CD4-positive, alpha-beta T cell (primary cell): ENCODE measurements at regions not wholly inside any gene's neighbourhood (a gene's known extent, or its start where the extent isn't known, plus 50 kb on each side); places are given as distances from the start of the nearest gene placed in this dataset.

Experiments
- ATAC-seq: fragments of 200-7000 bp; cut with Tn5 transposase; one replicate; pipeline ENCODE4 v1.10.0; 2022; ENCODE audit warnings: mild to moderate bottlenecking; ENCODE audit not compliant: poor library complexity
- CTCF ChIA-PET: fragments of 350-600 bp; sonication (Branson Sonifier 250); formaldehyde crosslinking; loops from one replicate; lab custom pipeline; 2021; ENCODE audit warnings: antibody characterized with exemption, inconsistent platforms; lab: Charles Lee
- POLR2A ChIA-PET: fragments of 350-600 bp; sonication (Branson Sonifier 250); formaldehyde crosslinking; loops from one replicate; lab custom pipeline; 2021; ENCODE audit warnings: antibody characterized with exemption, inconsistent platforms; lab: Charles Lee
- DNase-seq, 14 experiments: peaks; one replicate each; pipeline ENCODE4 v3.0.0-alpha.2; 2013 to 2020; ENCODE audit warnings: mixed read lengths in 2 of 14
- H3K27ac ChIP-seq, 2 donors: one replicate each; pipeline versions ENCODE4 v1.5.1 to v1.7.0; 2013; ENCODE audit warnings: low read length in 2 of 2, low read depth in 1 of 2, mild to moderate bottlenecking in 1 of 2
- H3K27me3 ChIP-seq, 2 experiments: 1 replicate in 1 of 2; 2 replicates in 1 of 2; pipeline versions ENCODE4 v1.6.1 to v1.7.0; 2013; ENCODE audit warnings: low read length in 2 of 2, control low read depth in 1 of 2, mild to moderate bottlenecking in 1 of 2, moderate library complexity in 1 of 2; ENCODE audit not compliant: insufficient read depth in 2 of 2, control insufficient read depth in 1 of 2
- H3K36me3 ChIP-seq: one replicate; pipeline ENCODE4 v1.6.1; 2013; ENCODE audit warnings: low read length, control low read depth; ENCODE audit not compliant: insufficient read depth
- H3K4me1 ChIP-seq: one replicate; pipeline ENCODE4 v1.6.1; 2013; ENCODE audit warnings: low read length, control low read depth; ENCODE audit not compliant: insufficient read depth
- H3K4me3 ChIP-seq: one replicate; pipeline ENCODE4 v1.5.1; 2013; ENCODE audit warnings: mild to moderate bottlenecking, low read length, moderate library complexity
- H3K9me3 ChIP-seq, 2 experiments: 1 replicate in 1 of 2; 2 replicates in 1 of 2; pipeline versions ENCODE4 v1.6.1 to v1.7.0; 2013; ENCODE audit warnings: low read length in 2 of 2, mild to moderate bottlenecking in 2 of 2, control low read depth in 1 of 2, moderate library complexity in 1 of 2; ENCODE audit not compliant: control insufficient read depth in 1 of 2, insufficient read depth in 1 of 2
- H3K27ac Mint-ChIP-seq: one replicate; pipeline ENCODE4 v1.8.0; 2020; ENCODE audit warnings: mixed read lengths
- H3K27me3 Mint-ChIP-seq: one replicate; pipeline ENCODE4 v1.8.0; 2021; ENCODE audit warnings: mixed read lengths
- H3K36me3 Mint-ChIP-seq: one replicate; pipeline ENCODE4 v1.8.0; 2021; ENCODE audit warnings: low read depth, mixed read lengths
- H3K4me1 Mint-ChIP-seq: one replicate; pipeline ENCODE4 v1.8.0; 2021; ENCODE audit warnings: low read depth, mixed read lengths
- H3K4me3 Mint-ChIP-seq: one replicate; pipeline ENCODE4 v1.8.0; 2020; ENCODE audit warnings: mild to moderate bottlenecking, mixed read lengths
- H3K9me3 Mint-ChIP-seq: one replicate; pipeline ENCODE4 v1.8.0; 2020; ENCODE audit warnings: mixed read lengths
- intact Hi-C, 2 experiments: fragments of 100-400 bp; cut with DNase I in 1 of 2; cut with micrococcal nuclease in 1 of 2; formaldehyde crosslinking; loops; one replicate each; pipeline versions ENCODE4 v1.15.1 to v1.9.0; 2023 to 2025; cut with DNase I, micrococcal nuclease
- TF ChIP-seq, protein P1 (sequence below): fragments of 200-600 bp; IDR thresholded peaks from one replicate; pipeline ENCODE4 v1.8.0; 2022; ENCODE audit warnings: antibody characterized with exemption, mild to moderate bottlenecking

DNA sequence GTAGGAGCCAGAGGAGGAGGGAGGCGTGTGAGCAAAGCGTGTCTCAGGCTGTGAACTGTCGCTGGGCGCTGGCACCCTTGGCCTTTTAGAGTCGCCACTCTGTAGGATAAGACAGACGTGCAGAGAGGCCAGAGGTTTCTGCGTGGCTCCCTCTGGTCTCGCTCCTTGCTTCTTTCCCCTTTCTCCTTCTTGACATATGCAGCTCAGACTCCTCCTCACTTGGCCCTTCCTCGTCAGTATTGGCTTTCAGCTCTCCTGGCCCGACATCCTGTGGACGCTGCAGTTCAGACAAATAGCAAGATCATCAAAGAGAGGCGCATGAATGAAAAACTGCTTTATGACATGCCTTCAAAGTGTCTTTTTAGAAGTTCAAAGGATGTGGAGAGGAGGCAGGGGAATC, 116.8 kb upstream of the SPRY4 start:
- ATAC-seq: peak; percentile 73
- Mint-ChIP-seq H3K27ac (no peak overlapping the region), H3K4me3 (peak overlapping the region; percentile 1), H3K4me1 (peaks cover 38% of the 10 kb centered on the region), H3K27me3 (no peaks in the 10 kb centered on the region), H3K9me3 (no peaks in the 10 kb centered on the region), H3K36me3 (no peaks in the 10 kb centered on the region)
- Histone ChIP-seq H3K9me3 (no peaks in the 10 kb centered on the region), H3K36me3 (no peaks in the 10 kb centered on the region), H3K27me3 (no peaks in the 10 kb centered on the region), H3K4me1 (peaks cover 29% of the 10 kb centered on the region), H3K27ac (no peak overlapping the region), H3K4me3 (no peak overlapping the region)
- ChIA-PET POLR2A (interaction anchor here (0.6 to 1.1 kb wide), 2 partner anchors 9 to 1896 kb away, joined by 3 to 4 read pairs; no protein-coding TSS in a partner anchor), CTCF (interaction anchor here (0.5 kb wide), 1 partner anchor 312 kb away, joined by 3 read pairs; no protein-coding TSS in a partner anchor)
- TF ChIP-seq, protein P1, sequence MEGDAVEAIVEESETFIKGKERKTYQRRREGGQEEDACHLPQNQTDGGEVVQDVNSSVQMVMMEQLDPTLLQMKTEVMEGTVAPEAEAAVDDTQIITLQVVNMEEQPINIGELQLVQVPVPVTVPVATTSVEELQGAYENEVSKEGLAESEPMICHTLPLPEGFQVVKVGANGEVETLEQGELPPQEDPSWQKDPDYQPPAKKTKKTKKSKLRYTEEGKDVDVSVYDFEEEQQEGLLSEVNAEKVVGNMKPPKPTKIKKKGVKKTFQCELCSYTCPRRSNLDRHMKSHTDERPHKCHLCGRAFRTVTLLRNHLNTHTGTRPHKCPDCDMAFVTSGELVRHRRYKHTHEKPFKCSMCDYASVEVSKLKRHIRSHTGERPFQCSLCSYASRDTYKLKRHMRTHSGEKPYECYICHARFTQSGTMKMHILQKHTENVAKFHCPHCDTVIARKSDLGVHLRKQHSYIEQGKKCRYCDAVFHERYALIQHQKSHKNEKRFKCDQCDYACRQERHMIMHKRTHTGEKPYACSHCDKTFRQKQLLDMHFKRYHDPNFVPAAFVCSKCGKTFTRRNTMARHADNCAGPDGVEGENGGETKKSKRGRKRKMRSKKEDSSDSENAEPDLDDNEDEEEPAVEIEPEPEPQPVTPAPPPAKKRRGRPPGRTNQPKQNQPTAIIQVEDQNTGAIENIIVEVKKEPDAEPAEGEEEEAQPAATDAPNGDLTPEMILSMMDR: no peak
- intact Hi-C loops: loop anchor here in 1 of 2 experiments (2.0 kb wide), 1 partner anchor 291 kb away; no protein-coding TSS in a partner anchor
- DNase-seq: peak in 7 of 14 experiments; percentile 11 to 52 (median 42)

DNA sequence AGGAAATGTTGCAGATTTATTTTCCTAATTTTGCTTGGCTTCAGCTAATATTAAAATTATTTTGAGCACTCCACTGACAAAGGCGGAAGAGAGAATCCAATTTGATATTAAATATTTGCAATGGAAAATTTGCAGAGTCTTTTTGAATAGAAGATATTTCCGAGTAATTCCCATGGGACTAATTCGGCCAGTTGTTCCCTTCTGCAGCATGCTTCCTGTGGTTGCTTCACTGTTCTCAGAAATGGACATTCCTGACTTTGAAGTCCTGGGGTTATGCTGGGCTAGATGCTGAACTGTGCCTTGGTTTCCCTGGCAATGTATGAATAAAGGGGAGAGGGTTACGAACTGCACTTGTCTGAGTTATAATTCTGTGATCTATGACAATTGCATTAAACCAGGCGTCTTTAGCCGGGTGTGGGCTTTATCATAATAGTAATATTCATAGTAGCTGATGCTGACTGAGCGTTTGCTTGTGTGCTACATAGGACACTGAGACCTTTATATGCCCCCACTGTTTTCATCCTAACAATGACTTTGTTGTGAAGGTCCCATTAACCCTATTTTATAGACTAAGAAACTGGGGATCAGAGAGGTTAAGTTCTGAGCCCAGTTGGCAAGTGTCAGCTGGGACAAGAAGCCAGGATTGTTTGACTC, 114.5 kb upstream of the SPRY4 start:
- ChIA-PET CTCF (no interaction called here), POLR2A (no interaction called here)
- H3K36me3 ChIP-seq: no peaks in the 10 kb centered on the region
- DNase-seq: no peak
- intact Hi-C loops: no loop called here
- no peaks in the 10 kb centered on the region for H3K9me3 ChIP-seq
- Mint-ChIP-seq H3K27me3 (no peaks in the 10 kb centered on the region), H3K36me3 (no peaks in the 10 kb centered on the region), H3K4me1 (peaks cover 38% of the 10 kb centered on the region), H3K9me3 (no peaks in the 10 kb centered on the region), H3K4me3 (no peak overlapping the region), H3K27ac (no peak overlapping the region)
- TF ChIP-seq, protein P1: no peak
- H3K4me3 ChIP-seq: no peak overlapping the region
- no peaks in the 10 kb centered on the region for H3K27me3 ChIP-seq
- peaks cover 29% of the 10 kb centered on the region for H3K4me1 ChIP-seq
- H3K27ac ChIP-seq: no peak overlapping the region
- no peak for ATAC-seq

DNA sequence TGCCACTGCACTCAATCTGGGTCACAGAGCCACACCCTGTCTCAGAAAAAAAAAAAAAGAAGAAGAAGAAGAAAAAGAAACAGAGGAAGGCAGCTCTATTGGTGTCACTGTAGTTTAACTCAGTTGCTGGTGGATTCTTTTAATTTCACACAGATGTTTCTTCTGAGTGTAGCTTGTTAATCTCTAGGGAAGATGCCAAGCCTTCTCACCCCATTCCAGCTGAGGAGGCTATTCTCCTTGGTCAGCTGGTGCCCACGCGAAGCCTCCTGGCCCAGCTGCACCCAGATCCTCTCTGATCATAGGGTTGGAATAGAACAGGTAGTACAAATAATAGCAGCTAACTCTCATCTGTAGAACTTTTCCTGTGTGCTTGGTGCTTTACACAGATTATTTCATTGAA, 113.8 kb upstream of the SPRY4 start:
- H3K27me3 Mint-ChIP-seq: no peaks in the 10 kb centered on the region
- ATAC-seq: no peak
- H3K4me3 Mint-ChIP-seq: no peak overlapping the region
- Histone ChIP-seq H3K27ac (no peak overlapping the region), H3K9me3 (no peaks in the 10 kb centered on the region), H3K4me1 (peaks cover 36% of the 10 kb centered on the region), H3K27me3 (no peaks in the 10 kb centered on the region), H3K4me3 (no peak overlapping the region), H3K36me3 (no peaks in the 10 kb centered on the region)
- no peak overlapping the region for H3K27ac Mint-ChIP-seq
- intact Hi-C loops: no loop called here
- POLR2A ChIA-PET: no interaction called here
- TF ChIP-seq, protein P1: no peak
- CTCF ChIA-PET: no interaction called here
- peaks cover 45% of the 10 kb centered on the region for H3K4me1 Mint-ChIP-seq
- no peaks in the 10 kb centered on the region for H3K9me3 Mint-ChIP-seq
- no peak for DNase-seq
- no peaks in the 10 kb centered on the region for H3K36me3 Mint-ChIP-seq
